ENCODE measurements at regions not wholly inside any gene's neighbourhood (a gene's known extent, or its start where the extent isn't known, plus 50 kb on each side); places are given as distances from the start of the nearest gene placed in this dataset.

DNA sequence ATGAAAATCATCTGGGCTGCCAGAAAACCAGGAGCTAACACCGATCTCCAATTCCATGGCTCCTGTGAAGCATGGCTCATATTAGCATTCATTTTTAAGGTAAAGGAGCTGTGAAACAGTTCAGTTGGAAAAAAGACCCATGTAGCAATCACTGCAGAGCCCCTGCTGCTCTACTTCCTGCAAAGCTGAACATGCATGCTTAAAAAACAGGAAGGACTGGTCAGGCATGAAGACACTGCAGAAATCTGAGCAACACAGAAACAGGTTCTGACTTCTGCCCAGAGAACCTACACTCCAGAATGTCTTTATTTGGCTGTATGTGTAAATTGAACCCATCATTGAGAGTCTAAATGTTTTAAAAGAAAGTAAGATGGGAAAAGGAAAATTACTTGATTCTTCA lies 950.6 kb downstream of the DCDC2C start:
- H3K4me3 ChIP-seq (ENCODE audit: low read depth, low read length) = no peak overlapping the region
- POLR2A ChIA-PET = no interaction called here
- no peak for DNase-seq (ENCODE audit: low read depth, low spot score)
- TF ChIP-seq, protein P1, sequence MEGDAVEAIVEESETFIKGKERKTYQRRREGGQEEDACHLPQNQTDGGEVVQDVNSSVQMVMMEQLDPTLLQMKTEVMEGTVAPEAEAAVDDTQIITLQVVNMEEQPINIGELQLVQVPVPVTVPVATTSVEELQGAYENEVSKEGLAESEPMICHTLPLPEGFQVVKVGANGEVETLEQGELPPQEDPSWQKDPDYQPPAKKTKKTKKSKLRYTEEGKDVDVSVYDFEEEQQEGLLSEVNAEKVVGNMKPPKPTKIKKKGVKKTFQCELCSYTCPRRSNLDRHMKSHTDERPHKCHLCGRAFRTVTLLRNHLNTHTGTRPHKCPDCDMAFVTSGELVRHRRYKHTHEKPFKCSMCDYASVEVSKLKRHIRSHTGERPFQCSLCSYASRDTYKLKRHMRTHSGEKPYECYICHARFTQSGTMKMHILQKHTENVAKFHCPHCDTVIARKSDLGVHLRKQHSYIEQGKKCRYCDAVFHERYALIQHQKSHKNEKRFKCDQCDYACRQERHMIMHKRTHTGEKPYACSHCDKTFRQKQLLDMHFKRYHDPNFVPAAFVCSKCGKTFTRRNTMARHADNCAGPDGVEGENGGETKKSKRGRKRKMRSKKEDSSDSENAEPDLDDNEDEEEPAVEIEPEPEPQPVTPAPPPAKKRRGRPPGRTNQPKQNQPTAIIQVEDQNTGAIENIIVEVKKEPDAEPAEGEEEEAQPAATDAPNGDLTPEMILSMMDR (IDR thresholded peaks at IDR 0.05; ENCODE audit: insufficient read depth, low read length, missing control alignments) = no peak
- CTCF ChIA-PET = no interaction called here

DNA sequence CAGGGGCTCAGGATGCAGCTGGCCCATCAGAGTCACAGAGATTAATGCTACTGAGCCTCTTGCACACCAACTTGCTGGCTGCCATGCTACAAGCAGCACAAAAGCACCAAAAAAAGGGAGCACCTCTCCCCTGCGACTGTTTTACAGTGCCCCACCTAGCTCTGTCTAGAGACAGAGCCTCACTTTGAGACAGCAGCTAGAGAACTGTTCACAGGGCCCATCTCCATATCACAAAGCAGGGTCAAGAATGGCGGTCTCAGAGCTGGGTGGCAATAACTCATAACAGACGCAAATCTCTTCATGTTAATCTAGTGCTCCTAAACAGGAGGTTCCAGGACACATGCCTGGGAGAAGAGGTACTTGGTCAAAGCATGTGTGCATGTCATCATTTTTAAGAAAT lies 953.0 kb downstream of the DCDC2C start:
- H3K4me3 ChIP-seq (ENCODE audit: low read depth, low read length) = no peak overlapping the region
- ChIA-PET POLR2A (no interaction called here), CTCF (no interaction called here)
- no peak for DNase-seq (ENCODE audit: low read depth, low spot score)
- TF ChIP-seq, protein P1 (IDR thresholded peaks at IDR 0.05; ENCODE audit: insufficient read depth, low read length, missing control alignments) = no peak

DNA sequence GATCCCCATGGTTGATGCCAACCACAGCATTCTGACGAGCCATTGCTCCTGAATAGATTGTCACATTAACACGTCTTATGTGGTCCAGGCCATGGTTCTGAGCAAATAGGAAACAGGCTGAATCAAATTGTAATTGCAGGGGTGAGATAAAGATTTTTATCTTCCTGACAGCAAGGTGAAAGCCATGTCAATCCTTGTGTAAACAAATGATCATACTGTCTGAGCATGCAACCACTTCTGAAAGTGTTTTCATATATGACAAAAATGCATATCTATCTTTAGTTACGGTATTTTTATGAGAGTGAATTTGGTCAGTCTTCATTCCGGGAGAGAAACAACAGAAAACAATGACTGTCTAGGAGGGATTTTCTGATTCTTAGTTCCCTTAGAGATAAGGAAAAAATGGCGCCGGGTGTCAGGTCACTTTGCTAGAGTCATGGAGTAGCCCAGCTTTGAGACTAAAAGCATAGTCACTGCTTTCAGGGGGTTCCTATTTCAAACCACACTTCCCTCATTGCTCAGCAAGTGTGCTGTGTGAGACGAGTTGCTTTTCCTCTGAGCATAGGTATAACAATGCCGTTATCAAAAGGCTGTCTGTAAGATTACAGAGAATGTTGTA lies 958.9 kb downstream of the DCDC2C start:
- no peak overlapping the region for H3K4me3 ChIP-seq (ENCODE audit: low read depth, low read length)
- ChIA-PET POLR2A (no interaction called here), CTCF (no interaction called here)
- no peak for DNase-seq (ENCODE audit: low read depth, low spot score)
- TF ChIP-seq, protein P1 (IDR thresholded peaks at IDR 0.05; ENCODE audit: insufficient read depth, low read length, missing control alignments) = no peak

DNA sequence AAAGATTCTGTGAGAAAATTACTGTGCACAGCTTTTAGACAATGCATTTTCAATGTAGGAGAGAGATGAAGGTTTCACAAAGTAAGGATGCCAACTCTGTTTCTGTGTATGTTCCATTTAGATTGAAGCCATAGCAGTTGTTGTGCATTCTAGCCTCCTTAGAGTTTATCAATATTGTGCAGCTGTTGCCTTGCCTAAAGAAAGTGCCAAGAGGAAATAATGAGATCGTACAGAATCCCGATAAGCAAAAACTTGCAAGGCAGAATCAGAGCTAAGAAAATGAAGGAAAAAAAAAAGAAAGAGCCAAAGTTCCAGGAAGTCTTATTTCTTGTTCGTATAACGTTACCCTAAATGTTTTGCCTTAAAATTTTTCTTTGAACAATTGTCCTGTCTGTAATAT lies 965.0 kb downstream of the DCDC2C start:
- H3K4me3 ChIP-seq (ENCODE audit: low read depth, low read length) = no peak overlapping the region
- TF ChIP-seq, protein P1 (IDR thresholded peaks at IDR 0.05; ENCODE audit: insufficient read depth, low read length, missing control alignments) = no peak
- DNase-seq (ENCODE audit: low read depth, low spot score) = no peak
- CTCF ChIA-PET = no interaction called here
- POLR2A ChIA-PET = no interaction called here

DNA sequence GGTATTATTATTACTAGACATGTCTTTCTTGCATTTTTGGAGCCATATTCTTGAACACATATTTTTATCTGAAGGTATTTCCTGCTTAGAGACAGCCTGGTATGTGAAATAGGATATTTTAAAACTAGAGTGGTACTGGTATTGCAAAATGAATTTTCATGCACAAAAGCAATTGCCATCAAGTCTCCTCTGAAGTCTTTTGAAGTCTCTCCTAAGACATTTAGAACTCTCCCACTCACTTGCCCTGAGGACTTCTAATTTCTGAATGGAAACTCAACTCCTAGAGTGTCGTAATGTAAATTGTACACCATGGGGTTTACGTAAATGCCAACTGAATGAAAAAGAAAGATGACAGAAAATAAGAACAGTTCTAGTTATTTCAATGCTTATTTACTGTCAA lies 967.0 kb downstream of the DCDC2C start:
- TF ChIP-seq, protein P1 (IDR thresholded peaks at IDR 0.05; ENCODE audit: insufficient read depth, low read length, missing control alignments) = no peak
- H3K4me3 ChIP-seq (ENCODE audit: low read depth, low read length) = no peak overlapping the region
- ChIA-PET CTCF (no interaction called here), POLR2A (no interaction called here)
- DNase-seq (ENCODE audit: low read depth, low spot score) = no peak

DNA sequence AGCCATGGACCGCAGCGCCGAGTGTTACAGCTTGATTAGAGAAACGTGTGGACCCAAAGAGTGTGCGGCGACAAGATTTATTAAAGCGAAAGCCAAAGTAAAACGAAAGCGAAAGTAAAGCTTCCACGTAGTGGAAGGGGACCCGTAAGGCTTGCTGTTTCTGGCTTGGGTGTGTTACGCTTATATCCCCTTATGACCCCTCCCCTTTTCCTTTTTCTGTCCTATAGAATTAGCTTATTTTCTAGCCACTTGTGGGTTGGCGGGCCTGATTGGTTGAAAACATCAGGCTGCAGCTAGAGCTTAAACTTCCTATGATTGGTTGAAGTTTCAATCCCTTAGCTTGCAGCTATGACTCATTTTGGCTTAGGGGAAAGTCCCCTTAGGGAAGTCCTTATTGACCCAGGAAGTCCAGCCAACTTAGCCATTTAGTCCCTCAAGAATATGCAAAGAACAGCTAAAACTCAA lies 969.7 kb downstream of the DCDC2C start:
- DNase-seq (ENCODE audit: low read depth, low spot score) = no peak
- H3K4me3 ChIP-seq (ENCODE audit: low read depth, low read length) = no peak overlapping the region
- POLR2A ChIA-PET = no interaction called here
- TF ChIP-seq, protein P1 (IDR thresholded peaks at IDR 0.05; ENCODE audit: insufficient read depth, low read length, missing control alignments) = no peak
- CTCF ChIA-PET = no interaction called here

Measured in AG04449 (cell line).